GM13976 (cell line): ENCODE measurements at regions not wholly inside any gene's neighbourhood (a gene's known extent, or its start where the extent isn't known, plus 50 kb on each side); places are given as distances from the start of the nearest gene placed in this dataset.

Source experiments
- DNase-seq: peaks from one replicate; pipeline ENCODE4 v3.0.0; 2012; ENCODE audit warnings: low spot score
- in situ Hi-C: fragments of 300-500 bp; cut with MboI; formaldehyde crosslinking; loops from one replicate; pipeline ENCODE4 v1.12.0; 2022; ENCODE audit warnings: low sequenced_read_pairs, mixed read lengths, inconsistent platforms; ENCODE audit not compliant: unreplicated experiment
- TF ChIP-seq, protein P1 (sequence below): IDR thresholded peaks from 2 replicates; pipeline ENCODE4 v1.5.1; 2012; ENCODE audit warnings: borderline replicate concordance, mild to moderate bottlenecking; ENCODE audit not compliant: insufficient read depth; ENCODE audit errors: extremely low read depth, missing control alignments, control extremely low read depth

DNA sequence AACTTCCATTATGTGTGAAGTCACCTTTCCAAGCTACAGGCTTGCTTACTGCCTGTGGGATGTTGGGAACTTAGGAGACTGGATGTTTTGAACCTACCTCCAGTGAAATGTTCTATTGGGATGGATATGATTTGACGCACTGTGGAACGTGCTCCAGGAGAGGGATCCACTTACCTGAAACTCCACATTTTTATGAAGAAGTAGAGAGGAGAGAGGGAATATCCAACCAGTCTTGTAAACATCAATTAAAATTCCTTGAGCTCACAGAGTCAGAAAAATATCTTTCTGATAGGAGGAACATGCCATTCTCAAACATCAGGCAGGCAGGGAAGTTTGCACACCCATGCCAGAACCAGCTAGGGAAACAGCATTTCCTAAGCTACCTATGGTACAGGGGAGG lies 91.1 kb upstream of the MAOA start:
- in situ Hi-C loops, result loop anchor here (25.0 kb wide), 1 partner anchor 1778 kb away; no protein-coding TSS in a partner anchor
- DNase-seq, result no peak
- TF ChIP-seq, protein P1, sequence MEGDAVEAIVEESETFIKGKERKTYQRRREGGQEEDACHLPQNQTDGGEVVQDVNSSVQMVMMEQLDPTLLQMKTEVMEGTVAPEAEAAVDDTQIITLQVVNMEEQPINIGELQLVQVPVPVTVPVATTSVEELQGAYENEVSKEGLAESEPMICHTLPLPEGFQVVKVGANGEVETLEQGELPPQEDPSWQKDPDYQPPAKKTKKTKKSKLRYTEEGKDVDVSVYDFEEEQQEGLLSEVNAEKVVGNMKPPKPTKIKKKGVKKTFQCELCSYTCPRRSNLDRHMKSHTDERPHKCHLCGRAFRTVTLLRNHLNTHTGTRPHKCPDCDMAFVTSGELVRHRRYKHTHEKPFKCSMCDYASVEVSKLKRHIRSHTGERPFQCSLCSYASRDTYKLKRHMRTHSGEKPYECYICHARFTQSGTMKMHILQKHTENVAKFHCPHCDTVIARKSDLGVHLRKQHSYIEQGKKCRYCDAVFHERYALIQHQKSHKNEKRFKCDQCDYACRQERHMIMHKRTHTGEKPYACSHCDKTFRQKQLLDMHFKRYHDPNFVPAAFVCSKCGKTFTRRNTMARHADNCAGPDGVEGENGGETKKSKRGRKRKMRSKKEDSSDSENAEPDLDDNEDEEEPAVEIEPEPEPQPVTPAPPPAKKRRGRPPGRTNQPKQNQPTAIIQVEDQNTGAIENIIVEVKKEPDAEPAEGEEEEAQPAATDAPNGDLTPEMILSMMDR, result no peak

DNA sequence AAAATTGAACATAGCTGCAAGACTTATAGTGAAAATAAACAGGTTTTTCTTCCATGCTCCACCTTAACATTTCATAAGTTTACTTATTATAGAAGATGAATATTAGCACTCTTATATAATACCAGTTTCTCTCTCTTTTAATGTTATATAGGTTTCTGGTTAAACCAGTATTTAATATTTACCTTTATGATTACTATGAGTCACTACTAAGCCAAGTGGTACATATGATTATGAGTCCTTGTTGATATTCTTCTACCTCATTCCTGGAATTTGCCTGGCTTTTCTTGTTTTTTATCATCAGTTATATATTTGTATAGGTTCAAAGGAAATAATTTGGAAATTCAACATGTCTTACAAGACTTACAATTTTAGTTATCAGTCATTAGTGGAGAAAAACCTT lies 89.9 kb upstream of the MAOA start:
- TF ChIP-seq, protein P1, result no peak
- in situ Hi-C loops, result loop anchor here (25.0 kb wide), 1 partner anchor 1779 kb away; no protein-coding TSS in a partner anchor
- DNase-seq, result no peak

DNA sequence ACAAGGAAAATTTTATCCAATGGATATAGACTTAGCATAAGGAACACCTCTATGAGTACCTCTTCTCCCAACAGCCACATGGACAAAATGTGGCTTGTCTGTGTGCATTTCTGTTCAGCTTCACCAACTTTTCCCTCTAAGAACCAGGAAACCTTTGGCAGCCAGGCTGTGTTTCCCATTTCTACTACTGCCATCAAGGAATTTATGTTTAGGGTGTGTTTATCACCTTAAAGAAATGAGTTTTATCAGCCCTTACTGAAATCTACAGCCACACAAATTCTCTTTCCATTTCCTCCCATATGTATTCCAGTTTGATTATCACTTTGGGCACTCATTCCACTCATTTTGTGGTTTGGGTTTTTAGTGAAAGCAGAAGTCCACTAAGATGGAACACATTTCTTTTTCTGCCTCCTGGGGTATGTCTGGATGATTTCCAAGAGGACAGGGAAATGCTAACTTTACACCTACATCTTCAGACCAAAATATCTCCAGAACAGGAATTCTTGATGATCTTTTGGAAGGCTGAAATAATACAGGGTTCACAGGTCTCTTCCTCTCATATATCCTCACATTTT lies 82.6 kb upstream of the MAOA start:
- DNase-seq, result no peak
- in situ Hi-C loops, result loop anchor here (25.0 kb wide), 1 partner anchor 1786 kb away; no protein-coding TSS in a partner anchor
- TF ChIP-seq, protein P1, result no peak

DNA sequence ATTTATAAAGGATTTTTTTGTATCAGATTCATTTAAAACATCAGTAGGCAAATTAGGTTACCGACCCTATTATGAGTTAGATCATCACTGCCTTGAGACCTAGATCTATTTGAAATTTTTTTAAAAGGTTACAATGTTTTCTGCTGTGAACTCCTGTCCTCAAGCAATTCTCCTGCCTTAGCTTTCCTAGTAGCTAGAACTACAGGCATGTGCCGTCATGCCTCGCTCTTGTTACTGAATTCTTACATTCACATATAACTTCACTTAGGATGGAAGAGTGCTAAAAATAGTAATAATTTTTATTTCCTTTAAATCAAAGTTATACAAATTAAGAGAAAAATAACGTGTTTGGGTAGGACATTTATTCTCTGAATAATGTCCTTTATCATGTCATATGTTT lies 75.5 kb upstream of the MAOA start:
- TF ChIP-seq, protein P1, result no peak
- DNase-seq, result no peak
- in situ Hi-C loops, result no loop called here

DNA sequence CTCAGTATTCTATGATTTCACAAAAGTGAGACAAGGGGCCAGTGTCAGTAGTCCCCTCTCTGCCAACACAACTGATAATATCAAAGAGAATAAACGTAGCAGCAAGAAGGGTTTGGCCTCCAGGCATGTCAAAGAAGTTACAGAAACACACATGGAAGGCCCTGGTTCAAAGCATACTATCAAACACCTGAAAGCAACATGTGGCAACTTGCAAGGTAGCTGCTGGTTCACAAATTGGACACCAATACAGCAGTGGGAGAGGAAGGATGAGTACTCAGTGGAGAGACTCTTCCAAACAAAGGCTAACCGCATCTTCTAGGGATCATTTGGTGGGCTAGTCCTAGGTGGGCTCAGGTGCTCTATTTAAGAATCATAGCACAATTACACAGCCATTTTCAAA lies 74.9 kb upstream of the MAOA start:
- in situ Hi-C loops, result no loop called here
- DNase-seq, result no peak
- TF ChIP-seq, protein P1, result no peak

DNA sequence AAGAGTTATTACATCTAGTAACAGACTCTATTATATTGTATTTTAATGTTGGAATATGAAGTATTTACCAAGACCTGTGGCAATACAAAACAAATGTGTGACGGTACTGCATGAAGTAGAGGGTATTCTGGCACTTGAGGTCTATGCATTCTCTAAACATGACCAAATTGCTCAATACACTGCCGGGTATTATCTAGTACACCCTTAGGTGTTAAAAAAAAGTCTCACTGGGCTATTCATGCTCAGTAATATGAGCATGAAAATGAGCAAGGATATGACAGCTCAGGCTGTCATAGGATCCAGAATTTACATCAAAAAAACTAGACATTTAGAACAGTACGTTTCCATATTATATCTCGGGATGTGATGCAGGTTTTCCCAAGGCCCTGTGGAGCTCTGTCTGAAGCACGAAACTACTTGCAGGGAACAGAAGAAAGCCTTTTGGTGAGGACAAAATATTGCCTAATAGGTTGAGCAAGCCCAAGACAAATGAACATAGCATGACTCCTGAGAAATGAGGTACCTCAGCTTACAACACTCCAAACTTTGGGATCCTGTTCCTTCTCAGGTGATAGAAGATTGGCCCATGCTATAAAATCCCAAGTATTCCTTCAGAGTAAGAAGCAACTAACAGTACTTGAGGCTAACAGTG lies 74.1 kb upstream of the MAOA start:
- in situ Hi-C loops, result no loop called here
- no peak for DNase-seq
- TF ChIP-seq, protein P1, result no peak
